GM12878 (cell line): ENCODE measurements at regions not wholly inside any gene's neighbourhood (a gene's known extent, or its start where the extent isn't known, plus 50 kb on each side); places are given as distances from the start of the nearest gene placed in this dataset.

ENCODE experiments used
- ATAC-seq: fragments of 200-7000 bp; cut with Tn5 transposase; 3 replicates; pipeline ENCODE4 v1.9.1; 2020; ENCODE audit warnings: mild to moderate bottlenecking, moderate library complexity
- BruUV-seq: library from RNA; stranded (reverse); fragments of 400-500 nt; replicated peaks from 2 replicates; lab custom pipeline; 2021; lab: Mats Ljungman, UMichigan
- CTCF ChIA-PET: fragments of 300-600 bp; sonication (Branson Sonifier 250); formaldehyde crosslinking; extraction: SDS; loops from one replicate; lab custom pipeline; 2021; ENCODE audit warnings: inconsistent platforms; lab: Yijun Ruan, JAX
- POLR2A ChIA-PET: fragments of 350-600 bp; formaldehyde crosslinking; extraction: SDS; loops from one replicate; lab custom pipeline; 2021; ENCODE audit warnings: inconsistent platforms; lab: Charles Lee
- RAD21 ChIA-PET: fragments of 300-600 bp; sonication (Branson Sonifier 250); formaldehyde crosslinking; loops from one replicate; lab custom pipeline; 2023; ENCODE audit warnings: antibody characterized with exemption; ENCODE audit not compliant: unreplicated experiment; lab: Charles Lee
- SMC1A ChIA-PET: fragments of 300-600 bp; sonication (Branson Sonifier 250); formaldehyde crosslinking; loops from one replicate; lab custom pipeline; 2023; ENCODE audit not compliant: unreplicated experiment, uncharacterized antibody; lab: Charles Lee
- DNase-seq: peaks from one replicate; pipeline ENCODE4 v3.0.0-alpha.2; 2011; ENCODE audit warnings: low read depth, low spot score
- FAIRE-seq: peaks from 3 replicates; lab custom pipeline; 2011; peaks lifted over from hg19 to GRCh38; lab: Jason Lieb, UNC
- H2AFZ ChIP-seq: 2 replicates; pipeline ENCODE4 v1.6.0; 2011; ENCODE audit warnings: low read depth, low read length, control low read depth; ENCODE audit not compliant: control insufficient read depth
- H3K27ac ChIP-seq: 2 replicates; pipeline ENCODE4 v1.5.1; 2011; ENCODE audit warnings: control low read depth; ENCODE audit not compliant: control insufficient read depth, insufficient read depth
- H3K27me3 ChIP-seq, 2 experiments: replicated peaks in 1 of 2; 2 replicates each; pipeline versions ENCODE4 v1.6.0 to v1.6.1; 2011; ENCODE audit warnings: low read length in 1 of 2; ENCODE audit not compliant: control insufficient read depth in 2 of 2, insufficient read depth in 2 of 2
- H3K36me3 ChIP-seq, 2 experiments: 2 replicates each; pipeline ENCODE4 v1.5.1; 2011; ENCODE audit warnings: low read length in 1 of 2; ENCODE audit not compliant: control insufficient read depth in 2 of 2, insufficient read depth in 2 of 2
- H3K4me1 ChIP-seq: 2 replicates; pipeline ENCODE4 v1.6.1; 2011; ENCODE audit warnings: mild to moderate bottlenecking, low read length, moderate library complexity, mixed read lengths; ENCODE audit not compliant: control insufficient read depth, insufficient read depth
- H3K4me2 ChIP-seq: 2 replicates; pipeline ENCODE4 v1.6.0; 2011; ENCODE audit warnings: control low read depth; ENCODE audit not compliant: control insufficient read depth, insufficient read depth
- H3K4me3 ChIP-seq: fragments of 200-600 bp; sonication (generic); 2 replicates; pipeline ENCODE4 v1.5.1; 2016
- H3K79me2 ChIP-seq: 2 replicates; pipeline ENCODE4 v1.6.0; 2011; ENCODE audit warnings: low read length; ENCODE audit not compliant: control insufficient read depth, insufficient read depth
- H3K9ac ChIP-seq: 2 replicates; pipeline ENCODE4 v1.8.0; 2011; ENCODE audit warnings: low read length, control low read depth, mixed read lengths; ENCODE audit not compliant: control insufficient read depth, insufficient read depth
- H3K9me3 ChIP-seq: replicated peaks from 3 replicates; pipeline ENCODE4 v1.5.1; 2011; ENCODE audit warnings: mild to moderate bottlenecking, low read length; ENCODE audit not compliant: control insufficient read depth, insufficient read depth
- H4K20me1 ChIP-seq: 2 replicates; pipeline ENCODE4 v1.6.0; 2011; ENCODE audit not compliant: control insufficient read depth, insufficient read depth
- ASH2L ChIP-seq: fragments of 300-600, 200-600 bp; sonication (generic); IDR thresholded peaks from 2 replicates; pipeline ENCODE4 v1.6.1; 2017; ENCODE audit warnings: low read depth, mild to moderate bottlenecking, borderline replicate concordance
- CBX3 ChIP-seq: fragments of 200-600 bp; sonication (generic); IDR thresholded peaks from 2 replicates; pipeline ENCODE4 v1.6.1; 2016; ENCODE audit warnings: low read depth, borderline replicate concordance
- CHD2 ChIP-seq: IDR thresholded peaks from 2 replicates; pipeline ENCODE4 v1.6.1; 2011; ENCODE audit warnings: low read depth, low read length, improper control_type of control experiment, borderline replicate concordance
- GATAD2B ChIP-seq: fragments of 450-650 bp; conservative IDR thresholded peaks from 2 replicates; pipeline ENCODE4 v1.6.1; 2017; ENCODE audit warnings: low read depth, mild to moderate bottlenecking, moderate library complexity
- HDAC2 ChIP-seq: fragments of 200-600 bp; sonication (generic); IDR thresholded peaks from 2 replicates; pipeline ENCODE4 v1.6.1; 2017
- IRF4 ChIP-seq: IDR thresholded peaks from 2 replicates; pipeline ENCODE4 v1.6.1; 2011; ENCODE audit warnings: low read depth, low read length
- POLR2A ChIP-seq: IDR thresholded peaks from 2 replicates; pipeline ENCODE4 v1.6.1; 2011; ENCODE audit warnings: low read depth, mild to moderate bottlenecking, low read length
- SMAD5 ChIP-seq: IDR thresholded peaks from 2 replicates; pipeline ENCODE4 v1.6.1; 2016; ENCODE audit warnings: antibody characterized with exemption, low read depth
- ZBTB4 ChIP-seq: fragments of 450-650 bp; formaldehyde crosslinking; IDR thresholded peaks from 2 replicates; pipeline ENCODE4 v1.4.0; 2022; ENCODE audit warnings: mild to moderate bottlenecking, moderate library complexity
- WGBS: methylation state at CpG from one replicate; pipeline ENCODE4 v1.1.6; 2016; ENCODE audit warnings: low lambda C conversion rate; ENCODE audit not compliant: insufficient replicate concordance, insufficient coverage; ENCODE audit errors: missing lambda C conversion rate; 5-methylcytosine and 5-hydroxymethylcytosine counted together
- in situ Hi-C: fragments of 300-500 bp; cut with MboI; formaldehyde crosslinking; loops from 9 replicates; pipeline ENCODE4 v1.14.3; 2018; ENCODE audit warnings: mixed read lengths
- intact Hi-C: fragments of 100-400 bp; cut with micrococcal nuclease; formaldehyde crosslinking; loops from one replicate; pipeline ENCODE4 v1.14.2; 2022; ENCODE audit not compliant: unreplicated experiment

- Histone ChIP-seq H3K9me3 (peaks cover 4% of the 10 kb centered on the region; the same call in 2 of the 3 replicates), H3K27me3 (no peaks in the 10 kb centered on the region), H3K9ac (no peak overlapping the region), H4K20me1 (no peaks in the 10 kb centered on the region), H3K4me1 (peaks cover 71% of the 10 kb centered on the region), H3K4me2 (no peak overlapping the region; the same call in 1 of the 2 replicates), H3K4me3 (no peak overlapping the region), H3K36me3 (no peaks in the 10 kb centered on the region), H2AFZ (peak overlapping the region; percentile 47), H3K27ac (no peak overlapping the region), H3K79me2 (no peaks in the 10 kb centered on the region)
- DNase-seq (no peak), ATAC-seq (no peak), FAIRE-seq (no peak)
- ChIA-PET SMC1A (interaction anchor here (0.7 to 1.7 kb wide), 5 partner anchors 9 to 80 kb away, joined by 3 to 5 read pairs (median 3); no protein-coding TSS in a partner anchor), CTCF (interaction anchor here (0.7 to 1.2 kb wide), 3 partner anchors 9 to 11 kb away, joined by 3 to 6 read pairs (median 4); no protein-coding TSS in a partner anchor), RAD21 (interaction anchor here (0.7 to 16.1 kb wide), 3 partner anchors 5 to 57 kb away, joined by 3 to 293 read pairs (median 293); no protein-coding TSS in a partner anchor), POLR2A (interaction anchor here (0.6 to 1.8 kb wide), 5 partner anchors 9 to 58 kb away, joined by 3 to 7 read pairs (median 4); no protein-coding TSS in a partner anchor)
- in situ Hi-C loops (loop anchor here (25.0 kb wide), 1 partner anchor 1431 kb away; no protein-coding TSS in a partner anchor), intact Hi-C loops (no loop called here)
- TF ChIP-seq CHD2: no peak
- TF ChIP-seq SMAD5: no peak
- no peak for TF ChIP-seq ASH2L
- TF ChIP-seq HDAC2: no peak
- TF ChIP-seq IRF4: no peak
- no peak for TF ChIP-seq CBX3
- no peak for TF ChIP-seq POLR2A
- TF ChIP-seq ZBTB4 (CRISPR knock-in tag): no peak
- no peak for TF ChIP-seq GATAD2B
- BruUV-seq: no TSS peak
- WGBS: 23% methylated on average over 2 of the region's 2 CpGs
Measured at GRCh38 chr9:124206391-124206790, 51.4 kb upstream of the NEK6 start.
